ENCODE measurements at regions not wholly inside any gene's neighbourhood (a gene's known extent, or its start where the extent isn't known, plus 50 kb on each side); places are given as distances from the start of the nearest gene placed in this dataset.
"Not testable (repeated sequence)": the region's sequence is repeated elsewhere in the genome, so short reads cannot be mapped to it uniquely, and the experiment has no call there.

DNA sequence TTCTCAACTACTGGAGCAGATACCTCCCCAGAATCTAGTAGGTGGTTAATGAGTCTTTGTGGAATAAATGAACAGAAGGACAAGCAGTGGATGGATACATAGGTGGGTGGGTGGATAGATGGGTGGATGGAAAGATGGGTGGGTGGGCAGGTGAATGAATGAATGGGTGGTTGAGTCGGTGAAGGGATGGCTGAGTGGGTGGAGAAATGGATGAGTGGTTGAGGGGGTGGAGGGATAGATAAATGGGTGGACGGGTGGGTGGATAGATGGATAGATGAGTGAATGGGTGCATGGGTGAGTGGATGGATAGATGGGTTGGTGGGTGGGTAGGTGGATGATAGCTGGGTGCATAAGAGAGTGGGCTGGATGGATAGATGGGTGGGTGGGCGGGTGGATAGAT lies 80.6 kb upstream of the CLEC6A start:
- TF ChIP-seq EZH2 (IDR thresholded peaks at IDR 0.05; ENCODE audit: low read length, missing control alignments) = not testable (repeated sequence)
- TF ChIP-seq, protein P1, sequence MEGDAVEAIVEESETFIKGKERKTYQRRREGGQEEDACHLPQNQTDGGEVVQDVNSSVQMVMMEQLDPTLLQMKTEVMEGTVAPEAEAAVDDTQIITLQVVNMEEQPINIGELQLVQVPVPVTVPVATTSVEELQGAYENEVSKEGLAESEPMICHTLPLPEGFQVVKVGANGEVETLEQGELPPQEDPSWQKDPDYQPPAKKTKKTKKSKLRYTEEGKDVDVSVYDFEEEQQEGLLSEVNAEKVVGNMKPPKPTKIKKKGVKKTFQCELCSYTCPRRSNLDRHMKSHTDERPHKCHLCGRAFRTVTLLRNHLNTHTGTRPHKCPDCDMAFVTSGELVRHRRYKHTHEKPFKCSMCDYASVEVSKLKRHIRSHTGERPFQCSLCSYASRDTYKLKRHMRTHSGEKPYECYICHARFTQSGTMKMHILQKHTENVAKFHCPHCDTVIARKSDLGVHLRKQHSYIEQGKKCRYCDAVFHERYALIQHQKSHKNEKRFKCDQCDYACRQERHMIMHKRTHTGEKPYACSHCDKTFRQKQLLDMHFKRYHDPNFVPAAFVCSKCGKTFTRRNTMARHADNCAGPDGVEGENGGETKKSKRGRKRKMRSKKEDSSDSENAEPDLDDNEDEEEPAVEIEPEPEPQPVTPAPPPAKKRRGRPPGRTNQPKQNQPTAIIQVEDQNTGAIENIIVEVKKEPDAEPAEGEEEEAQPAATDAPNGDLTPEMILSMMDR (conservative IDR thresholded peaks at IDR 0.05 in 1 of 2, IDR thresholded peaks at IDR 0.05 in 1 of 2; ENCODE audit: low read depth in 1 of 2, low read length in 2 of 2) = not testable (repeated sequence)
